Breast epithelium (tissue), 3 donors: ENCODE measurements at regions not wholly inside any gene's neighbourhood (a gene's known extent, or its start where the extent isn't known, plus 50 kb on each side); places are given as distances from the start of the nearest gene placed in this dataset.
"Not testable (repeated sequence)": the region's sequence is repeated elsewhere in the genome, so short reads cannot be mapped to it uniquely, and the experiment has no call there.

Source experiments
- POLR2A ChIP-seq: fragments of 450-650 bp; IDR thresholded peaks from one replicate; pipeline ENCODE4 v1.6.1; 2016; ENCODE audit warnings: antibody characterized with exemption, mild to moderate bottlenecking, moderate library complexity
- TF ChIP-seq, protein P1 (sequence below), 3 donors: fragments of 450-650 bp; IDR thresholded peaks; one replicate each; pipeline ENCODE4 v1.5.1; 2016 to 2017; ENCODE audit warnings: antibody characterized with exemption in 3 of 3, mild to moderate bottlenecking in 3 of 3, moderate library complexity in 3 of 3

DNA sequence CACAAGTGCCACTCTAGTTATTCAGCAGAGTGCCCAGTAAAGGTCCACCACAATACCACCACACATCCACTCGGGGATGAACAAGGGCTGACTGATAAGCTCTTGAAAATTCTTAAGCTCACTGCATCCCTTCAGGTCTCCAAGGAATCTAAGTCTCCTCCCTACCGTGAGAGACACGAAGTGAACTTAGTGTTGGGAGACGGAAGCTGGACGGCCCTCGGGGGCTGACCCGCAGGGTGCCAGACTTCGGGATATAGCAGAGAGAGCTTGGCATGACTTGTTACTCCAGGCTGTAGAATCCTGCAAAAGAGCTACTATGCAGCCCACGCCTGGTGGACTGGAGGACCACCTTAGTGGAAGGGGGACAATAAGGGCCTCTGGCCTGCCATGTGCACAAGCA lies 75.1 kb downstream of the LYZL1 start:
- TF ChIP-seq, protein P1, sequence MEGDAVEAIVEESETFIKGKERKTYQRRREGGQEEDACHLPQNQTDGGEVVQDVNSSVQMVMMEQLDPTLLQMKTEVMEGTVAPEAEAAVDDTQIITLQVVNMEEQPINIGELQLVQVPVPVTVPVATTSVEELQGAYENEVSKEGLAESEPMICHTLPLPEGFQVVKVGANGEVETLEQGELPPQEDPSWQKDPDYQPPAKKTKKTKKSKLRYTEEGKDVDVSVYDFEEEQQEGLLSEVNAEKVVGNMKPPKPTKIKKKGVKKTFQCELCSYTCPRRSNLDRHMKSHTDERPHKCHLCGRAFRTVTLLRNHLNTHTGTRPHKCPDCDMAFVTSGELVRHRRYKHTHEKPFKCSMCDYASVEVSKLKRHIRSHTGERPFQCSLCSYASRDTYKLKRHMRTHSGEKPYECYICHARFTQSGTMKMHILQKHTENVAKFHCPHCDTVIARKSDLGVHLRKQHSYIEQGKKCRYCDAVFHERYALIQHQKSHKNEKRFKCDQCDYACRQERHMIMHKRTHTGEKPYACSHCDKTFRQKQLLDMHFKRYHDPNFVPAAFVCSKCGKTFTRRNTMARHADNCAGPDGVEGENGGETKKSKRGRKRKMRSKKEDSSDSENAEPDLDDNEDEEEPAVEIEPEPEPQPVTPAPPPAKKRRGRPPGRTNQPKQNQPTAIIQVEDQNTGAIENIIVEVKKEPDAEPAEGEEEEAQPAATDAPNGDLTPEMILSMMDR (IDR thresholded peaks at IDR 0.05): not testable (repeated sequence)
- TF ChIP-seq POLR2A: not testable (repeated sequence)
